ENCODE measurements at regions not wholly inside any gene's neighbourhood (a gene's known extent, or its start where the extent isn't known, plus 50 kb on each side); places are given as distances from the start of the nearest gene placed in this dataset.

GRCh38 chr7:3175285-3175902 is 125.7 kb upstream of the SDK1 start:
- Histone ChIP-seq H3K4me1 (ENCODE audit: insufficient read depth) (no peaks in the 10 kb centered on the region), H3K79me2 (no peaks in the 10 kb centered on the region), H2AFZ (no peak overlapping the region), H3K9me2 (replicated peaks; ENCODE audit: insufficient read depth) (no peaks in the 10 kb centered on the region), H4K20me1 (ENCODE audit: insufficient read depth, poor library complexity, severe bottlenecking) (no peaks in the 10 kb centered on the region), H3K36me3 (replicated peaks; ENCODE audit: insufficient read depth, low read depth) (no peaks in the 10 kb centered on the region), H3K27me3 (no peaks in the 10 kb centered on the region), H3K9me3 (ENCODE audit: low read depth) (no peaks in the 10 kb centered on the region), H3K4me3 (no peak overlapping the region), H3K4me2 (no peak overlapping the region), H3K27ac (no peak overlapping the region)
- no peak for DNase-seq (ENCODE audit: low spot score)
- TF ChIP-seq EZH2phosphoT487 (IDR thresholded peaks at IDR 0.05; ENCODE audit: low read depth, severe bottlenecking, unreplicated experiment): no peak
- no peak for TF ChIP-seq EZH2 (IDR thresholded peaks at IDR 0.05; ENCODE audit: borderline replicate concordance)
- TF ChIP-seq, protein P1, sequence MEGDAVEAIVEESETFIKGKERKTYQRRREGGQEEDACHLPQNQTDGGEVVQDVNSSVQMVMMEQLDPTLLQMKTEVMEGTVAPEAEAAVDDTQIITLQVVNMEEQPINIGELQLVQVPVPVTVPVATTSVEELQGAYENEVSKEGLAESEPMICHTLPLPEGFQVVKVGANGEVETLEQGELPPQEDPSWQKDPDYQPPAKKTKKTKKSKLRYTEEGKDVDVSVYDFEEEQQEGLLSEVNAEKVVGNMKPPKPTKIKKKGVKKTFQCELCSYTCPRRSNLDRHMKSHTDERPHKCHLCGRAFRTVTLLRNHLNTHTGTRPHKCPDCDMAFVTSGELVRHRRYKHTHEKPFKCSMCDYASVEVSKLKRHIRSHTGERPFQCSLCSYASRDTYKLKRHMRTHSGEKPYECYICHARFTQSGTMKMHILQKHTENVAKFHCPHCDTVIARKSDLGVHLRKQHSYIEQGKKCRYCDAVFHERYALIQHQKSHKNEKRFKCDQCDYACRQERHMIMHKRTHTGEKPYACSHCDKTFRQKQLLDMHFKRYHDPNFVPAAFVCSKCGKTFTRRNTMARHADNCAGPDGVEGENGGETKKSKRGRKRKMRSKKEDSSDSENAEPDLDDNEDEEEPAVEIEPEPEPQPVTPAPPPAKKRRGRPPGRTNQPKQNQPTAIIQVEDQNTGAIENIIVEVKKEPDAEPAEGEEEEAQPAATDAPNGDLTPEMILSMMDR (IDR thresholded peaks at IDR 0.05; ENCODE audit: poor library complexity): no peak
- 89% methylated on average over 9 of the region's 9 CpGs for WGBS (ENCODE audit: low lambda C conversion rate, missing lambda C conversion rate)

- H2AFZ ChIP-seq: no peak overlapping the region
- 57% methylated on average over 10 of the region's 10 CpGs for WGBS (ENCODE audit: low lambda C conversion rate, missing lambda C conversion rate)
- no peaks in the 10 kb centered on the region for H3K27me3 ChIP-seq
- H3K79me2 ChIP-seq: no peaks in the 10 kb centered on the region
- H3K36me3 ChIP-seq (replicated peaks; ENCODE audit: insufficient read depth, low read depth): no peaks in the 10 kb centered on the region
- no peaks in the 10 kb centered on the region for H3K4me1 ChIP-seq (ENCODE audit: insufficient read depth)
- no peak overlapping the region for H3K27ac ChIP-seq
- H4K20me1 ChIP-seq (ENCODE audit: insufficient read depth, poor library complexity, severe bottlenecking): no peaks in the 10 kb centered on the region
- no peak for DNase-seq (ENCODE audit: low spot score)
- no peak overlapping the region for H3K4me3 ChIP-seq
- H3K9me2 ChIP-seq (replicated peaks; ENCODE audit: insufficient read depth): no peaks in the 10 kb centered on the region
- H3K9me3 ChIP-seq (ENCODE audit: low read depth): no peaks in the 10 kb centered on the region
- no peak overlapping the region for H3K4me2 ChIP-seq
- TF ChIP-seq, protein P1 (IDR thresholded peaks at IDR 0.05; ENCODE audit: poor library complexity): no peak
- TF ChIP-seq EZH2 (IDR thresholded peaks at IDR 0.05; ENCODE audit: borderline replicate concordance) (no peak), EZH2phosphoT487 (IDR thresholded peaks at IDR 0.05; ENCODE audit: low read depth, severe bottlenecking, unreplicated experiment) (no peak)
These were observed 124.7 kb upstream of the SDK1 start for GRCh38 chr7:3176112-3177000.

GRCh38 chr7:3177271-3177670 is 123.8 kb upstream of the SDK1 start:
- Histone ChIP-seq H3K27ac (no peak overlapping the region), H3K36me3 (replicated peaks; ENCODE audit: insufficient read depth, low read depth) (no peaks in the 10 kb centered on the region), H4K20me1 (ENCODE audit: insufficient read depth, poor library complexity, severe bottlenecking) (no peaks in the 10 kb centered on the region), H3K4me2 (no peak overlapping the region), H2AFZ (no peak overlapping the region), H3K79me2 (no peaks in the 10 kb centered on the region), H3K9me2 (replicated peaks; ENCODE audit: insufficient read depth) (no peaks in the 10 kb centered on the region), H3K9me3 (ENCODE audit: low read depth) (no peaks in the 10 kb centered on the region), H3K4me3 (no peak overlapping the region), H3K27me3 (no peaks in the 10 kb centered on the region), H3K4me1 (ENCODE audit: insufficient read depth) (no peaks in the 10 kb centered on the region)
- no peak for DNase-seq (ENCODE audit: low spot score)
- no peak for TF ChIP-seq EZH2 (IDR thresholded peaks at IDR 0.05; ENCODE audit: borderline replicate concordance)
- 88% methylated on average over 2 of the region's 2 CpGs for WGBS (ENCODE audit: low lambda C conversion rate, missing lambda C conversion rate)

DNA sequence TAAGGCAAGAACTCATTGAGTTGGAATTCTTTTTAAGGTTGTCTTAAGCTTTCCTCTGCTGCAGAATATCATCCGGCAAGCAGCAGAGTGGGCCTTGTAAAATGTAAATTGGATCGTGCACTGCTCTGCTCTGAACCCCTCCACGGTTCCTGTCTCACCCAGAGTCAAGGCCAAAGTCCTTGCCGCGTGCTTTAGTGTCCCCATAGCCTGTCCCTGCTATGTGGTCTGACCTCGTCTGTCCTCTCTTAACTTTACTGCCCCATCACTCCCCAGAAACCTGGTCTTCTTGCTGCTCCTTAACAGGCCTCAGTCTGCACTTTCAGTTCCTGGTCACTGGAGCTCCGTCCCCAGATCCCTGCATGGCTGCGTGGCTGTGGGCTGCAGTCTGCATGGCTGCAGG is 121.6 kb upstream of the SDK1 start:
- Histone ChIP-seq H3K4me1 (ENCODE audit: insufficient read depth) (no peaks in the 10 kb centered on the region), H3K9me2 (replicated peaks; ENCODE audit: insufficient read depth) (no peaks in the 10 kb centered on the region), H3K79me2 (no peaks in the 10 kb centered on the region), H4K20me1 (ENCODE audit: insufficient read depth, poor library complexity, severe bottlenecking) (no peaks in the 10 kb centered on the region), H3K4me3 (no peak overlapping the region), H3K36me3 (replicated peaks; ENCODE audit: insufficient read depth, low read depth) (no peaks in the 10 kb centered on the region), H2AFZ (no peak overlapping the region), H3K27me3 (no peaks in the 10 kb centered on the region), H3K4me2 (no peak overlapping the region), H3K27ac (no peak overlapping the region), H3K9me3 (ENCODE audit: low read depth) (no peaks in the 10 kb centered on the region)
- TF ChIP-seq EZH2phosphoT487 (IDR thresholded peaks at IDR 0.05; ENCODE audit: low read depth, severe bottlenecking, unreplicated experiment): no peak
- TF ChIP-seq EZH2 (IDR thresholded peaks at IDR 0.05; ENCODE audit: borderline replicate concordance): no peak
- TF ChIP-seq, protein P1 (IDR thresholded peaks at IDR 0.05; ENCODE audit: poor library complexity): no peak
- WGBS (ENCODE audit: low lambda C conversion rate, missing lambda C conversion rate): 50% methylated on average over 8 of the region's 8 CpGs
- DNase-seq (ENCODE audit: low spot score): peak; percentile 14
